HG03521 (cell line): ENCODE measurements at regions not wholly inside any gene's neighbourhood (a gene's known extent, or its start where the extent isn't known, plus 50 kb on each side); places are given as distances from the start of the nearest gene placed in this dataset.
"Not testable (repeated sequence)": the region's sequence is repeated elsewhere in the genome, so short reads cannot be mapped to it uniquely, and the experiment has no call there.

Source experiments
- ATAC-seq: cut with Tn5 transposase; IDR thresholded peaks from one replicate; pipeline ENCODE4 v1.9.1; 2021; ENCODE audit warnings: mild to moderate bottlenecking, moderate library complexity; ENCODE audit not compliant: unreplicated experiment

DNA sequence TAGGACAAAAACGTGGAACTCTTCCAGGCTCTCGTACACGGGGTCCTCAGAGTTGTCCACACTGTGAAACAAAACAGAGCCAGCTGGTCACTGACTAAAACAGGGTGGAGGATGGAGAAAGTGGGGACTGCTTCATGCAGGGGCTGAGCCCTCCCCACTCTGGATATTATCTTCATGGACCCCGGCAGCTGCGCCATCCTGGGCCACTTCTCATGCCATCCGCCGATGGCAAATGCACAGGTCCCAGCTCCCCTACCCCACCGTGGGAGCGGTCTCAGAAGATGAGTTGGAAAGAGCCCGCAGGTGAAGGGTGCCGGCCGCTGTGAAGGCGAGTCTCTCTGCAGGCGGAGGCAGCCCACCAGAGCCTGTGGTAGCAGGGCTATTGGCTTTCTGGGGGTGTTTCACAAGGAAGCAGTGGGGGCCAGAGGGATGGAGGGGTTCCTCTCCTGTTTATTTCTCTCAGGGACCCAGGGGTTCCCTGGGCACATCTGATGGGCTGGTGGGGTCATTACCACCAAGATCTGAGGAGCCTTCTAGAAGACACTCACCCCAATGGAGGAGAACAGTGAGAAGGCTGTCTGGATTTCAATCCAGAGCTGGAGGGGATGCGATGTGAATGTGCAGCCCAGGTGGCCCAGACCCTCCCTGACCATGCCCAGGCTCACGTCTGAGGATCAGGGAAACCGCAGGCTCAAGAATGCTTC, 177.3 kb downstream of the KLF13 start:
- ATAC-seq: no peak

DNA sequence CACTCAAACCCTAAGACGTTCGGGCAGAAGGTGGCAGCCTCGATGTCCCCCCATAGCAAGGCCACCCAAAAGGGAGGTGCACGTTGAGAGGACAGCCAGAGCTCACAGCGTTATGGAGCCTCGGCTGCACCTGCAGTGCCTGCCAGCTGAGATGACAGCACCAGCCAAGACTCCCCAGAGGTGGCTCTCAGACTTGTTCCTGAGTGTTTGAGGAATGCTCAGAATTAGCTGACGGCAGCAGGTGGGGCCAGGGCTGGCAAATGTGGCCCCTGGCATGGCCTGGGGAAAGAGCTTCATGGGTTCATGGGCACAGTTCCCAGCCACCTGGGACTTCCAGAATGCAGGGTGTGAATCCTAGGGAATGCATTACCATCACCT, 177.8 kb downstream of the KLF13 start:
- ATAC-seq: no peak

DNA sequence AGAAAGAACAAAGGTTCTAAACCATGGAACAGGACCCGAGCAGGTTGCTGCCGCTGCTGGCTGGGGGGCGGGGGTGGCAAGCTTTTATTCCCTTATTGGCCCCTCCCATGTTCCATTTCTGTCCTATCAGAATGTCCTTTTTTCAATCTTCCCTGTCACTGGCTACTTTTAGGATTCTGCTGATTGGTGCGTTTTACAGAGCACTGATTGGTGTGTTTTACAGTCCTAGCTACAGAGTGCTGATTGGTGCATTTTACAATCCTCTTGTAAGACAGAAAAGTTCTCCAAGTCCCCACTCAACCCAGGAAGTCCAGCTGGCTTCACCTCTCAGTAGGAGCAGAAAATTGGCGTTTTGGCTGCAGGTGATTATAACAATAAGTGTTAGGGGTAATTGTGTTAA, 180.9 kb downstream of the KLF13 start:
- ATAC-seq: not testable (repeated sequence)

DNA sequence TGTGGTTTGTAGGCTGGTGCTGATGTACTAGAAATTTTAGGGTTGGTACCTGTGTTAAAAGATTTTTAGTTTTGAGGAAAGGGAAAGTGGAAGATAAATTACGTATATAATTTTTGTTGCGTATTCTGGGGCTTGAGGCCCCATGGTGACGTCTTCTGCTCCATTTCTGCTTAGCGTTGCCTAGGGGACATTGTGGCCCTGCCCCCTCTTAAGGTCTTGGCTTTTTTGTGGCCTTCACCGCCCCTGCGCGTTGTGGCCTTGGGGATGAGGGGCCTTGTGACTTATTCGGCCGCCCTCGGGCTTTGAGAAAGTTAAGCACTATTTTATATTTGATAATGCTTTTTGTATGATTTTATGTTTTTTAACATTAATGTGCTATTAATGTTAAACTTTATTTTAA, 182.0 kb downstream of the KLF13 start:
- ATAC-seq: no peak

DNA sequence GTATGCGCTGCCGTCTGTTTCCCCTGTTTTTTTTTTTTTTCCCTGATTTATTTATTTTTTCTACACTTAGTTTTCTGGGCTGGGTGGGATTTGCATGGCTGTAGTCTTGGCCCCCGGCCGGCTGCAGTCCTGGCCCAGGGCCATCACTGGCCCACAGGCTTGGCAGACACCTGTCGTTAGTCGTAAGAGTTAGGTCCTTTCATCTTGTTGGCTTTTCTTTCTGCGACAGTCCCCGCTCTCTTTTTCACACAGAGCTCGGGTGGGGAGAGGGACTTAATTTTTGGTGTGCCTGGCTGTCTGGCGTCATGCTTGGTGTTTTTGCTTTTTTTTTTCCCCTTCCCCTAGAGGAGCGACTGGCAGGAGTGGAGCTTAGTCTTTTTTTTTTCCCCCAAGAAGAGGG, 183.4 kb downstream of the KLF13 start:
- no peak for ATAC-seq

DNA sequence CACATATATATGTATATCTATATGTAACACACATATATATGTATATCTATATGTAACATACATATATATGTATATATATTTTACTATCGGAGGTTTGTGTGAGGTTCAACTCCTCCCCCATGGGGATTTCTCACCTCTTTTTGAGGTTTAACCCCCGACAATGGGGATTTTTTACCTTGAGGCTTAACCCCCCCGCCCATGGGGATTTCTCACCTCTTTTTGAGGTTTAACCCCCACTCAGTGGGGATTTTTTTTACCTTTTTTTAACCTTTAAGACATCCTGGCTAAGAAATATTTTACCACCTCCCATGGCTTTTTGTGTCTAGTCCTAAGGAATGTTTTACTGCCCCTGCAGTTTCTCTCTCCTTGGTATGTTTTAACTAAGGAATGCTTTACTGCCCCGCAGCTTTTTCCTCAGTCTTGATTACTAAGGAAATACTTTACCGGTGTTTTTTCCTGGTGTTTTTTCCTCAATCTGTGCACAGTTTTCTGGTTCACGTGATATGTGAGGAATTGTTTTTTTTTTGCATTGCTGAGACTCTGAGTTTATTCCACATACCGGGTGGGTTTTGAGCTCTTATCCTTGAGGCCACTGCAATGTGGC, 185.2 kb downstream of the KLF13 start:
- ATAC-seq: no peak

DNA sequence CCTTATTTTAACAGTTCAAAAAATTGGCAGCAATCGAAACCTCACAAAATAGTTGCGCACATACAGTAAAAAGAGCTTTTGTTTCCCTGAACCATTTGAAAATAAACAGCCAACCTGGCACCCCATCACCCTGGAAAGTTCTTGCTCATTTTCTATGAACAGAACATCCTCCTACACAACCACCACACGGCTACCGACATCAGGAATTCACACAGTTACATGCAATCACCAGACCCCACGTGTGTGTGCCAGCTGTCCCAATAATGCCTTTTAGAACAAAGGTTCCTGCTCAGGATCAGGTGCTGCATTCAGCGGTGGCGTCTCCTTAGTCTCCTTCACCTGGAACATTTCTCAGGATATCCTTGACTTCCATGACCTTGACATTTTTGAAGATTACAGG, 186.5 kb downstream of the KLF13 start:
- ATAC-seq: no peak

DNA sequence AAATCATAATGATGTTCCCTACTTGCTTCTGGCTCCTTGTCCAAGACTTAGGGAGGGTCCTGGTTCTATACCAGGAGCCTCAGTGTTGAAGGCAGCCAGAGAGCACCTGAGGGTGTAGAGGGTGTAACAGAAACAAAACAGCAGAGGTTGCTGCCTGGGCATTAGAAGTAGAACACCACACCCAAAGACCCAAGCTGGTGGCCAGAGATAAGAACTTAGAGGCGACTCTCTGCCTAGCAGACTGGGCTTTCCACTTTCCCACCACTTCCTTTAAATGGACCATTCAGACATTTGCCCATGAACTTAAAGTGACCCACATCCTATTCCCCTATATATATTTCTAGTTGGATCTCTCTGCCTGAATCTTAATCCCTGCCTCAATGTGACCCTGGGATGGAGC, 189.8 kb downstream of the KLF13 start:
- ATAC-seq: no peak

DNA sequence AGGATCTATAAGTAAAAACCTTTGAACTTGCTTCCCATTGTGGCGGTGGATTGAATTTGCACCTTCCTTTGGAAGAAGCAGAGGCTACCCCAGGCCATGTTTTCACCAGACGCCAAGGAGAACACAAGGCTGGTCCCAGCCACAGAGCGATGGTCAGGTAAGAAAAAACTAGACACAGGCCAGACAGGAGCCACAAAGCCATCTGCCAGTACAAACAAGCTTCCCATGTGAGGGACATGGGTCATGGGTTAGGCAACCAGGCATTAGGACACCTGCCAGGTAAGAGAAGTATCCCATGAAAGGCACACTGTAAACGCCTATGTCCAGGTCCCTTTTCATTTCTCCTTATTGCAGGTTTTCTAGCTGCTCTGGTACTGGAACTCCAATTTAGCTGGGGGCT, 190.2 kb downstream of the KLF13 start:
- no peak for ATAC-seq

DNA sequence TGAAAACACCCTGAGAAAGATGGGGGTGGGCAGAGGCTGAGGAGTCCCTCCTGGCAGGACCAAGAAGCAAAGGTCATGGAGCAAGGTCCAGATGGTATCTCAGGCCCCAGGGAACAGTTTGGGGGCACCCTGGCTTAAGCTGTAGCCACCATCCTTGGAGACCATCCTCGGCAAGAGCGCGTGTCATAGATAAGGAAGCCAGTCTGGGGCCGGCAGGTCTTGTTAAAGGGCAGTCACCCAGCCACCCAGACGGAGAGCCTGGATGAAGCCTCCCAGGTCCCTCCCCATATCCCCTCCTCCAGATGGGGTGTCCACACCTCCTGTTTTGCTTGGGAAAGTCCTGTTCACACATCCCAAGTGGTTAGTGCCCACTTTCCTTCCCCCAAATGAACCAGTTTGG, 191.1 kb downstream of the KLF13 start:
- no peak for ATAC-seq

DNA sequence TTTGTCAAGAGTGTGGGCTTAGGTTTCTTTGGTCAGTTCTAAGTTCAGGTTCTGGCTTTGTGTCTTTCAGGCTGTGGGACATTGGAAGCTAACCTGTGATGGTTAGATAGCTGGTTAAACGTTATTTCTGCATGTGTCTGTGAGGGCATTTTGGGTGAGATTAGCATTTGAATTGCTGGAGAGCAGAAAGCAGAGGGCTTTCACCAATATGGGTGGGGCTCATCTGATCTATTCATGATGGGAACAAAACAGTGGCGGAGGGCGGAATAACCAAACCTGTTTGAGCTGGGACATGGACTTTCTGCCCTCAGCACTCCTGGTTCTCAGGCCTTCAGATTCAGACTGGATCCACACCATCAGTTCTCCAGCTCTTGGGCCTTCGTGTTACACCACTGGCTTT, 195.4 kb downstream of the KLF13 start:
- ATAC-seq: no peak

DNA sequence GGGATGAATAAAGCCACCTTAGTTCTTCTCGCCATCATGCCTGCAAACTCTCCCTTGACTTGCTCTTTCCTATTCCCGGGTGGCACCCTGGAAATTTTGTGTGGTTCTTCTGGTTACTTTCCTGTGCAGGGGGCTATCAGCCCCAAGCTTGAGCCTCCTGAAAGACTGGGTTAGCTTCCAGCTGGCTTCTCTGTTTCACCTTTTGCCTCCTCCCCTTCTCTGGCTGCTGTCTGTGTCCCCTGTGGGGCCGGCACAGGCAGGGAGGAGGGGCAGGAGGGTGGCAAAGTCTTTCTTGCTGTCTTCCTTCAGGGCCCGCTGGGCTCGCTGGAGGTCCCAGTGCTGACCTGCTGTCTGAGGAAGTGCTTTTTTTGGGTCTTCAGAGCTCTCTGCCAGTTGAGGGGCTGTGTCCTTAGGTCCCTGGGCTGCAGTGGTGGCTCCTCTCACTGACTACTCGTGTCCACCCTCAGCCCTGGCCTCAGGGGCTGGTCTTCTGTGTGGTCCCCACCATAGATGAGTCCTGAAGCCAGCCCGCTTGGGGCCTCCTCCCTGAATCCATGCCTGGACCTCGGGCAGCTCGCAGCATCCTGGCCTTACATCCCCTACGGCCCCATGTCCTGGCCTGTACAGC, 196.5 kb downstream of the KLF13 start:
- ATAC-seq: no peak

DNA sequence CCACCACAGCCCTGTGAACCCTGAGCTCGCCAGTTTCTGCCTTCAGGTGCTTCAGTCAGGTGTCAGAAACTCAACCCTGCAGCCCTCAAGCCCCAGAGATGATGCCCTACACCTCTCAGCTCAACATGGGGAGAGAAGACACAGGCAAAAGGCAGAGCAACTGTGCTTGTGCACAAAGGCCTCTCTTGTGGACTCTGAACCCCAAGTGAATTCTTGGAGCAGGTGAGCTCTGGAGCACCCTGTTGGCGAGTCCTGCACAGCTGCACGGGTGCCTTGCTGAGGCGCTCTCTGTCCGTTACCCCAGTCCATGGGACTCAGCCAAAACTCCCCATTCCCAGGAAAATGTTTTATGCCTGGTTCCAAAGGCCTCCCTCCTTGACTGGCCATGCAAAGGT, 197.0 kb downstream of the KLF13 start:
- ATAC-seq: no peak

DNA sequence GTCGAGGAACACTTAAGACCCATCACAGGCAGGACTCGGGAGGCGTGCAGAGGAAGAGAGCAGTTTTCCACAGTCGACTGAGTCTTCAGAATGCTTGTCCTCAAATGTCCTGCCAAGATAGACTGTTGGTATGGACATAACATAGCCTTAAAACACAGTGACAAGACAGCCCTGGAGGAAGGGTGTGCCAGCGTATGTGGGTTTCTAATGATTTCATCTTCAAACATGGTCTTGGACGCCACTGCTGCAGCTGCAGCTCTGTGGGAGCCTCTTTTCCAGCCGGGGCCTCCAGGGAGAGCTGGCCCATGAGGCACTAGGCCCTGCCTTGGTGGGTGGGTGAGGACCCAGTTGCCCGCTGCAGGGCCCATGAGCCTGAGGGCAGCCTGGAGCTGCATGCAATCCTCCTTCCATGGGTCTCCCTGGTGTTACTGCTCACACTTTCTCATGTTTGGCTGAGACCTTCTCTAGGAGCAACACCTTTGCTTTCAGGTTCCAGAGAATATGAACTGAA, 198.6 kb downstream of the KLF13 start:
- ATAC-seq: no peak

DNA sequence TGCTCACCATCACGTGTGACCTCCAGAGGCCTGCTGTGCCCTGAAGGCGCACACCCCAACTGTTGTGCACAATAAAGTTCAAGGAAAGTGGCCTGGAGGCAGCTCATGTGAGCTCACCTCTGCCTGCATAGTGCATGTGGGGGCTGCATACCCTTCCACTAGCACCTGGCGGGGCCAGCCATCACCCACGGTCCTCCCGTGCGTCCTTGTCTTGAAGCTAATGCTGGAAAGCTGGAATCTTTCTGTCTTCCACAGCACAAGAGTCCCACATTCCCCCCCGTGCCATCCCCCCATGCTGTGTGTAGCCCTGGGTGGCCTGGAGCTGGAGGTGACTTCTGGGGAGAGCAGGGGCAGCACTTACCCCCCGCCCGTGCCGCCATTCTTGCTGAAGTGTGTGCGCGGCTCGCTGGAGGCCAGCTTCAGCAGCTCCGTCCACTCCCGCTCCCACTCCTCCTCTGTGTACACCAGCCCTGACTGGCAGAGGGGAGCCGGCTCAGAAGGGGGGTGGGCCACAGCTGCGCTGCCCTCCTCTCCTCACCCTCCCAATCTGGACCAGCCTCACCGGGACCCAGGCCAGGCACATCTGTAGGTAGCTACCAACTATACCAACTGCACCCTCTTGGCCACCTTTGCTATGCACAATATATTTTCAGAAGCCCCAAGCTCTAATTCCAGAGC, 199.5 kb downstream of the KLF13 start:
- ATAC-seq: no peak

DNA sequence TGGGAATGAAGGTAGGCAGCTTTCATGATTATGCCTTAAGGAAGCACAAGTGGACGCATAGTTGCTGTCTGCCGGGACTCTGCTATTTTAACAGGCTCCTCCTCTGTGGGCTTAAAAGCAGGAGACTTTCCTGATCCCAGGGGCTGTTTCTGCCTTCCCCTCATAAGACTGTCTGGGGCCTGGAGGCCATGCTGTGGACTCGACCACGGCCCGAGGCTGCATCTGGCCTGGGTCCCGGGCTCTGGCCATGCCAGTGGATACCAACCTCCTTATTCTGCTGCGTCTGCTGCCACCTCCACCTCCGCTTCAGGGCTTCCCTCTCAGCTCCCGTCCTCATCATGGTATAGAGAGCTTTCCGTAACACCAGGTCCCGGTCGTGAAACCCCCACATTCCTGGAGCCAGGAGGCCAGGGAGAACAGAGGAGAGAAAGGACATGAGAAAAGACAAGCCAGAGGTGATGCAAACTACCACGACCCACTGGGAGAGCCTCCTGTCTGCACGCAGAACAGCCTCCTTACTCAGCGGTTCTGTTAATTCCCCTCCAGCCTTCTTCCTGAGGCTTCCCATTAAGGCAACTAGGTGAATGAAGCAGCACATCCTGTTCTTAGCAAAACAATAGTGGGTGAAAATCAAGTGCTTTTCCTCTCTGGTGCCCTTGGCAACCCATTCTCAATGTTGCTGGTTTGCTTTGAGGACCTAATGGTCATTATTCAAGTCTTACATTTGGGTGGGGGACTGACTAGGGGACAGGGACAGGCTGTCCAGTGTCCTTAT, 200.5 kb downstream of the KLF13 start:
- ATAC-seq: no peak

DNA sequence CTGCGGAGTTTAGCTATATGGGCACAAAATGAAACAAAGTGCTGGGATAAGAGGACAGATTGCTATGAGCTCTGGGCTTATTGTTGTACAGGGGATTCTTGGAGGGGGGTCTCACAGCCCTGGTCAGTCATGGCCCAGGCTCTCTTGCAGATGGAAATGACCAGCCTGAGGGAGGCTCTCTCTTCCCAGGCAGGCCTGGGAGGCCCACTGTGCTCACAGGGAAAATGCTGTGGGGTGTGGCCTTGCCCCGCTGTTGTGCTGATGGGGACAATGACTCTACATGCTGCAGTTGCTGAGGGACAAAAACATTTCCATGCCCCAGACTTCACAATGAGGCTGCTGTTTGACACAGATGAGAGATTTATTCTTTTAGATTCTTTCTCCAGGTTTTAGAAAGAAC, 202.2 kb downstream of the KLF13 start:
- no peak for ATAC-seq

DNA sequence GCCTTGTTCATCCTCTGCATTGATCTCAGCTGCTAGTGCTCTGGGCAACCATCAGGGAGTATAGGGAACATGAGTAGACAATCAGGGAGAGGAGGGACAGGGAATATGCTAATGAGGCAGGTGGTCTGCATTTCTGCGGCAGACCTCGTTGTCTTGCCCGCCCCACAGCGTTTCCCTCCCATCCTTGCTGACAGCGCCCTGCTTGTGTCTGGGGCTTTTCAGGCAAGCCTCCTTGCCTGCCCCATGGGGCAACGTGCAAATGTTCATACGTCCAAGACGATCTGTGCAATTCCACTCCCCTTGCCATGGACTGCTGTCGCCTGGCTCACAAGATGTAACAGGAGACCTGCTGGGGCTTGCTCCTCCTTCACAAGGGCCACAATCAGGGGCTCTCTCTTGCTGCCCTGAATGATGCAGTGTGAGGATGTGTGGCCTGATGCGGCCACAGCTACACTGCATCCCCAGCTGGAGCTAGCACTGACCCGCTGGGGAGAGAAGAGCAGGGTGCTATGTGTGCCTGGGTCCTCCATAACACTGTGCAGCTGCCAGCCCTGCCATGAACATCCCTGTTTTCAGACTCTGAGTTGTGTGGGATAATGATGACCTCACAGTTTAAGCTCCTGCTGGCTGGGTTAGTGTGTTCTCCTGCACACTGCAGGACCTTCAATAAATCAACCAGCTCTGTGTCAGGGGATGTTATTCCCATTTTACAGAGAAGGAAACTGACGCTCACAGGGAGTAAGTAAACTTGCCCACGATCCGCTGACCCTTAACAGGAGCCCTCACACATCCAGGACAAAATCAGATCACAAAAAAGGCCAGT, 211.3 kb downstream of the KLF13 start:
- ATAC-seq: no peak

DNA sequence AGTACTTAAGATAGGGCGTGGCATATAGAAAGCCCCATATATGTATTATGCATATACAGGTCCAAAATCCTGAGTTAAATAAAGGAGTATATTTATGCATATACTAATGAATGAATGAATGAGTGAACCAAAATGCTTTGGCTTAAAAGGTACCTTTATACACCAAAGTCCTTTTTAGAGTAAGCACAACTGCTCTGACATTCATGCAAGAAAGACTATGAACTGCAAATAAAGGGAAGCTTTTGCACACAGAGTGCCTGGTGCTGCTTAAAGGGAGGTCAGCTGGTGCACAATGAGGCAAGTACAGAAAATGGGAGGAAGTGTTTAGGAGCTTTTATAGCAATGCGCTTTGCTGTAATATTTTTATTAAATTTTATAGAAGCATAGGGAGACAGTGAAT, 214.0 kb downstream of the KLF13 start:
- ATAC-seq: no peak

DNA sequence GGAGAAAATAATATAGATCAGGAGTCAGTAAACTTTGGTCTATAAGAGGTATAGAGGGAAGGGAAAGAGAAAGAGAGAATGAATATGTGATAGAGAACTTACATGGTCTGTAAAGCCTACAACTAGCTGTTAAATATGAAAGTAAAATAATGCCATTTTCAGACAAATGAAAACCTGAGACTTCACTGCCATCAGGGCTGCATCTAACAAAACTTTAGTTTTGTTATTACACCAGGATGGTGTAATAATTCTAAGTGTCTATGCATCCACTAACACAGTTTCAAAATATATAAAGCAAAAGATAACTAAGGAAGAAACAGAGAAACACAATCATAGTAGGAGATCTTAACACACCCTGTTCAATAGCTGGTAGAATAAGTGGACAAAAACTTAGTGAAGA, 217.7 kb downstream of the KLF13 start:
- no peak for ATAC-seq
